ENCODE measurements at regions not wholly inside any gene's neighbourhood (a gene's known extent, or its start where the extent isn't known, plus 50 kb on each side); places are given as distances from the start of the nearest gene placed in this dataset.
A peak's percentile ranks its signal among the peaks of the same experiment; 100 is the strongest.

- no peak overlapping the region for H3K27ac ChIP-seq
Measured at GRCh38 chr3:6770397-6770690, 90.6 kb upstream of the GRM7 start.

GRCh38 chr3:6771171-6771570 lies 89.7 kb upstream of the GRM7 start:
- Histone ChIP-seq H3K4me3 (ENCODE audit: low read depth, low read length) (no peak overlapping the region), H3K36me3 (no peaks in the 10 kb centered on the region), H3K27ac (no peak overlapping the region), H3K9me3 (ENCODE audit: severe bottlenecking) (no peaks in the 10 kb centered on the region), H3K27me3 (ENCODE audit: insufficient read depth, low read depth, severe bottlenecking) (no peaks in the 10 kb centered on the region)
- no peak for DNase-seq
- no peak for TF ChIP-seq CTCF (IDR thresholded peaks at IDR 0.05; ENCODE audit: low read depth, low read length)

More at GRCh38 chr3:6770397-6770690, 90.6 kb upstream of the GRM7 start:
- H3K36me3 ChIP-seq = no peaks in the 10 kb centered on the region
- no peaks in the 10 kb centered on the region for H3K9me3 ChIP-seq (ENCODE audit: severe bottlenecking)
- no peaks in the 10 kb centered on the region for H3K27me3 ChIP-seq (ENCODE audit: insufficient read depth, low read depth, severe bottlenecking)
- TF ChIP-seq CTCF (IDR thresholded peaks at IDR 0.05; ENCODE audit: low read depth, low read length) = no peak
- H3K4me3 ChIP-seq (ENCODE audit: low read depth, low read length) = no peak overlapping the region
- DNase-seq = no peak

GRCh38 chr3:6779140-6779539 lies 81.8 kb upstream of the GRM7 start:
- no peaks in the 10 kb centered on the region for H3K9me3 ChIP-seq (ENCODE audit: severe bottlenecking)
- H3K4me3 ChIP-seq (ENCODE audit: low read depth, low read length) = no peak overlapping the region
- TF ChIP-seq CTCF (IDR thresholded peaks at IDR 0.05; ENCODE audit: low read depth, low read length) = peak; percentile 28; the same call in 1 of the 2 replicates
- H3K27ac ChIP-seq = no peak overlapping the region
- H3K36me3 ChIP-seq = no peaks in the 10 kb centered on the region
- peaks cover 2% of the 10 kb centered on the region for H3K27me3 ChIP-seq (ENCODE audit: insufficient read depth, low read depth, severe bottlenecking)
- no peak for DNase-seq

GRCh38 chr3:6781092-6781491 lies 79.8 kb upstream of the GRM7 start:
- no peaks in the 10 kb centered on the region for H3K36me3 ChIP-seq
- no peak for TF ChIP-seq CTCF (IDR thresholded peaks at IDR 0.05; ENCODE audit: low read depth, low read length)
- DNase-seq = no peak
- H3K9me3 ChIP-seq (ENCODE audit: severe bottlenecking) = no peaks in the 10 kb centered on the region
- no peak overlapping the region for H3K4me3 ChIP-seq (ENCODE audit: low read depth, low read length)
- H3K27ac ChIP-seq = no peak overlapping the region
- H3K27me3 ChIP-seq (ENCODE audit: insufficient read depth, low read depth, severe bottlenecking) = peaks cover 2% of the 10 kb centered on the region

GRCh38 chr3:6785726-6786125 lies 75.2 kb upstream of the GRM7 start:
- Histone ChIP-seq H3K27me3 (ENCODE audit: insufficient read depth, low read depth, severe bottlenecking) (peaks cover 15% of the 10 kb centered on the region), H3K27ac (no peak overlapping the region), H3K36me3 (no peaks in the 10 kb centered on the region), H3K4me3 (ENCODE audit: low read depth, low read length) (no peak overlapping the region), H3K9me3 (ENCODE audit: severe bottlenecking) (no peaks in the 10 kb centered on the region)
- TF ChIP-seq CTCF (IDR thresholded peaks at IDR 0.05; ENCODE audit: low read depth, low read length) = no peak
- no peak for DNase-seq

- DNase-seq = no peak
- TF ChIP-seq CTCF (IDR thresholded peaks at IDR 0.05; ENCODE audit: low read depth, low read length) = no peak
- peaks cover 15% of the 10 kb centered on the region for H3K27me3 ChIP-seq (ENCODE audit: insufficient read depth, low read depth, severe bottlenecking)
- no peak overlapping the region for H3K27ac ChIP-seq
- H3K36me3 ChIP-seq = no peaks in the 10 kb centered on the region
- H3K4me3 ChIP-seq (ENCODE audit: low read depth, low read length) = no peak overlapping the region
- no peaks in the 10 kb centered on the region for H3K9me3 ChIP-seq (ENCODE audit: severe bottlenecking)
Measured at GRCh38 chr3:6791161-6791560, 69.8 kb upstream of the GRM7 start.

All from WERI-Rb-1 (cell line).